ENCODE measurements at regions not wholly inside any gene's neighbourhood (a gene's known extent, or its start where the extent isn't known, plus 50 kb on each side); places are given as distances from the start of the nearest gene placed in this dataset.

- no peak for DNase-seq
Measured at GRCh38 chr20:50379049-50379990, 130.9 kb upstream of the PTPN1 start.

- no peak for DNase-seq
Measured at GRCh38 chr20:50379991-50380696, 130.0 kb upstream of the PTPN1 start.

- DNase-seq: no peak
Measured at GRCh38 chr20:50380697-50381040, 129.5 kb upstream of the PTPN1 start.

GRCh38 chr20:50381075-50381732 is 129.0 kb upstream of the PTPN1 start:
- no peak for DNase-seq

GRCh38 chr20:50381771-50382593 is 128.2 kb upstream of the PTPN1 start:
- DNase-seq: peak; percentile 48

GRCh38 chr20:50385733-50386640 is 124.2 kb upstream of the PTPN1 start:
- DNase-seq: peak; percentile 91

GRCh38 chr20:50386641-50386960 is 123.6 kb upstream of the PTPN1 start:
- no peak for DNase-seq

- no peak for DNase-seq
Measured at GRCh38 chr20:50387218-50387995, 122.8 kb upstream of the PTPN1 start.

GRCh38 chr20:50387996-50388332 is 122.2 kb upstream of the PTPN1 start:
- no peak for DNase-seq

GRCh38 chr20:50388733-50389437 is 121.3 kb upstream of the PTPN1 start:
- DNase-seq: no peak

- no peak for DNase-seq
Measured at GRCh38 chr20:50389438-50389807, 120.8 kb upstream of the PTPN1 start.

GRCh38 chr20:50389808-50390684 is 120.1 kb upstream of the PTPN1 start:
- DNase-seq: no peak

- no peak for DNase-seq
Measured at GRCh38 chr20:50390685-50391443, 119.3 kb upstream of the PTPN1 start.

- no peak for DNase-seq
Measured at GRCh38 chr20:50391444-50392137, 118.6 kb upstream of the PTPN1 start.

GRCh38 chr20:50392138-50392866 is 117.9 kb upstream of the PTPN1 start:
- DNase-seq: no peak

GRCh38 chr20:50393242-50393641 is 116.9 kb upstream of the PTPN1 start:
- no peak for DNase-seq

- DNase-seq: no peak
Measured at GRCh38 chr20:50393990-50394561, 116.1 kb upstream of the PTPN1 start.

Measured in GDM1 (cell line).